ENCODE measurements at regions not wholly inside any gene's neighbourhood (a gene's known extent, or its start where the extent isn't known, plus 50 kb on each side); places are given as distances from the start of the nearest gene placed in this dataset.

DNA sequence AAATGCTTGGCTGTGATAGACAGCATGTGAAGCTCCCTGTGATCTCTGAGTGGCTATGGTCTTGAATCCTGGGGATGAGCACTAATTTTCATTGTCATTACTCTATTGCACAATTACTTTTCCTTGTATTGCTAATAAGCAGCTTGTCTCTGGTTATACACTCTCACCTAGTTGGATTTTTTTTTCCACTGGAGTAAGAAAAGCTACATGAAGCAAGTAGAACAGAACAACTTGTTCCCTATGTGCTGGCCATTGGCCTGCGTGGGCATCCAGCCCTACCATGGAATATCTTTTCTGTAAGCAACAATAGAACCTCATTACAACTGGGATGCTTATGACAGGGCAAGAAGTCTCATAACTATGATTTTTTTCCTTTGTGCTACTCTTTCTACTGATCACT, 807.4 kb downstream of the TNS3 start:
- FAIRE-seq (no peak), DNase-seq (ENCODE audit: insufficient read length, low spot score) (no peak)
- TF ChIP-seq POLR2AphosphoS5 (IDR thresholded peaks at IDR 0.05; ENCODE audit: low read depth, low read length) = no peak
- no peak for TF ChIP-seq PAX5 (IDR thresholded peaks at IDR 0.05; ENCODE audit: insufficient read depth, low read length, severe bottlenecking)
- TF ChIP-seq SPI1 (IDR thresholded peaks at IDR 0.05; ENCODE audit: low read depth, low read length) = no peak
- no peak for TF ChIP-seq POU2F2 (IDR thresholded peaks at IDR 0.05; ENCODE audit: low read depth, low read length)
- TF ChIP-seq POLR2A (IDR thresholded peaks at IDR 0.05; ENCODE audit: low read depth, low read length) = no peak
- TF ChIP-seq TAF1 (IDR thresholded peaks at IDR 0.05; ENCODE audit: low read depth, low read length) = no peak

- TF ChIP-seq POU2F2 (IDR thresholded peaks at IDR 0.05; ENCODE audit: low read depth, low read length) = no peak
- no peak for TF ChIP-seq POLR2AphosphoS5 (IDR thresholded peaks at IDR 0.05; ENCODE audit: low read depth, low read length)
- no peak for TF ChIP-seq PAX5 (IDR thresholded peaks at IDR 0.05; ENCODE audit: insufficient read depth, low read length, severe bottlenecking)
- no peak for TF ChIP-seq TAF1 (IDR thresholded peaks at IDR 0.05; ENCODE audit: low read depth, low read length)
- TF ChIP-seq SPI1 (IDR thresholded peaks at IDR 0.05; ENCODE audit: low read depth, low read length) = no peak
- TF ChIP-seq POLR2A (IDR thresholded peaks at IDR 0.05; ENCODE audit: low read depth, low read length) = no peak
- no peak for DNase-seq (ENCODE audit: insufficient read length, low spot score)
- FAIRE-seq = no peak
Observed at GRCh38 chr7:46772776-46773175, 809.1 kb downstream of the TNS3 start.

DNA sequence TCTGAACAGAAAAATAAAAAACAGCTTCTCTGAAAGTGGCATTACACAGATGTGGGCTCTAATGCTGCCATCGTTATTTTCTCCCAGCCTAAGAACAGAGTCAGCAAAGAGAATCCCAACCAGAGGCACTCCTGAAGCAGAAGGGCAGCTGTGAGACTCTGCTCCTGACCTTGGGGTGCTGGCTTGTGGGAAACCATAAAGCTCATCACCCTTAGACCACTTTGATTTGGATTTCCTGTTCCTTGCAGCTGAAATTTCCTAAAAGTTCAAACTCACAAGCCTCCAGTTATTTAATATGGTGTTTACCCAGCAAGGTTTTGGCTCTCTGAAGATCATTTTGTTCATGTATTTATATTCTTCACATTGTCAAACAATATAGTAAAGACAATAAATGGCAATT, 814.8 kb downstream of the TNS3 start:
- TF ChIP-seq POU2F2 (IDR thresholded peaks at IDR 0.05; ENCODE audit: low read depth, low read length) (no peak), TAF1 (IDR thresholded peaks at IDR 0.05; ENCODE audit: low read depth, low read length) (no peak), POLR2A (IDR thresholded peaks at IDR 0.05; ENCODE audit: low read depth, low read length) (no peak), SPI1 (IDR thresholded peaks at IDR 0.05; ENCODE audit: low read depth, low read length) (no peak), POLR2AphosphoS5 (IDR thresholded peaks at IDR 0.05; ENCODE audit: low read depth, low read length) (no peak), PAX5 (IDR thresholded peaks at IDR 0.05; ENCODE audit: insufficient read depth, low read length, severe bottlenecking) (no peak)
- FAIRE-seq (no peak), DNase-seq (ENCODE audit: insufficient read length, low spot score) (no peak)

DNA sequence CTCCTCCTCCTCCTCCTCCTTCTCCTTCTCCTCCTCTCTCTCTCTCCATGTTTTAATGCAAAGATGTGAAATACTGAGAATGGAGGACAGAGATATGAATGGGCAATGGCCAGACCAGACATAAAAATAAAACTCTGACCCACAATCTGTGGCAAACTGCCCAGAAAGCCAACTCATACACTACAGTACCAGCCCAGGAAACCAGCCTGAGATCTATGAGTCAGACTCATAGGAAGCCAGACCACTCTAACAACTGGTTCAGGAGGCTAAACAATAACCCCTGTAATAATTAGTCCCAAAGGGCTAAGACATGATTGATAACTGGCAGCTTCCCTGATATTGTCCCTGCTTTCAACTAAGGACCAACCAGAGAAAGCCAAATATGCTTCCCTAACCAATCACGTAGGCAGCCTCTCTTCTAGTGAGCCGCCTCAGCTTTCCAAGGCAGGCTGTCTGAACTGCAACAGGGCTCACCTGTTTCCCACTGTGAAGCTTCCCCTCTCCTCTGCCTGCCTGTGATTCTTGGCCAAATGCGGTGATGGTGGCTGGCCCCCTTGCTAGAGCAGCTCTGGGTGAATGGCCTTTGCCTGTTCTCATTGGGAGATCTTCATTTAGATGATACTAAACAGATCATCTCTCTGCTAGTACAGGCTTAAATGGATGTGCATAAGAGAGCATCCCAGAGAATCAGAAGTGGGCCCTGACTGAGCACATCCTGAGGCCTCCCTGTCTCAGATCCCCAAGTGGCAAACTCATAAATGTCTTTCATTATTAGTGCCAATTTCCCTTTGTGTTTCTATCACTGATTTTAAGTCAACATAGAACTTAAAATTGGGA, 817.6 kb downstream of the TNS3 start:
- DNase-seq (ENCODE audit: insufficient read length, low spot score) = no peak
- no peak for TF ChIP-seq POLR2A (IDR thresholded peaks at IDR 0.05; ENCODE audit: low read depth, low read length)
- FAIRE-seq = no peak

DNA sequence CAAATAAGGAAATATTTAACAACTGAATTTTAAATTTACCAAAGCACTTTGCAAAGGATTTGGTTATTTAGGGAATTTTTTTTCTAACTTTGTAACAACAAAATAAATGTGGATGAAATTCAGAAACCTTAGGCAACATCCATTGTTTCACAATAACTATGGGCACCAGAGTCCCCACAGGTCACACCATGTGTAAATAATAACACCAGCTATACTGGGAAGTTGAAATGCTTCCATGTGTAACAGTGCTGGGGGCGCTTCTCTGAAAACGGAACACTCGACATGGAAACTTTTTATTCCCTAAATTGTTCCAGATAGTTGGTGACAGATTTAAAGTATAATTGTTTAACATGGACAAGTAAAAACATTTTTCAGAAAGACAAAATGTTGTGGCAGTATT, 818.6 kb downstream of the TNS3 start:
- FAIRE-seq (no peak), DNase-seq (ENCODE audit: insufficient read length, low spot score) (no peak)

DNA sequence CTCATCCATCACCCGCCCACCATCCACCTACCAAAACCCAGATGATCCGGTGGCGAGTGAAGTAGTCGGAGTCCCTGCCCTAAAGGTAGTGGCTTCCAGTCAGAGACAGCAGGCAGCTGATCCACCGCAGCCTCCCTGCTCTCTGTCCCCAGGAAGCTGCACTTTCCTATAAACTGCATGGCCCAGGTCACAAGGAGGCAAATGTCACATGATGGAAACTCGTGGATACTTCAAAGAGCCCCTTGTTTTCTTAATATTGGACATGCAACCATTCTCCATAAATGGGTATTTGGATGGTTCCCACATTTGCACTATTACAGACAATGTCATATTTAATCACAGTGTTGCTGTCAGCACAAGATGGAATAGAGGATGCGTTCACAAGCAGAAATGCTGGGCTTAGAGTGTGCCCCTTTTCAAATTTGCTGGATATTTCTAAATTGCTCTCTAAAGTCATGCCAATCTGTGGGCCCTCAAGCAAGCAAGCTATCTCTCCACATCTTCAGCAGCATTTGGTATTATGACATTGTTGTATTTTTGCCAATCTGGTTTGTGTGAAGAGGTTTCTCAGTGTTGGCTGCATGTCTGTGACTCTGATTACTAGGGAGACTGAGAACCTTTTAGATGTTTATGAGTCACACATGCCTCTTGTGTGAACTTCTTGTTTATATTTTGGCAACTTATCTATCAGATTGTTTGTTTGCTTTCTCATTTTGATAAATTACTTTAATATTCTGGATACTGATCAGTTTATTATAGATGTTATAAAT, 822.0 kb downstream of the TNS3 start:
- DNase-seq (ENCODE audit: insufficient read length, low spot score) (no peak), FAIRE-seq (no peak)

More for the DNA sequence above, 818.6 kb downstream of the TNS3 start:
- TF ChIP-seq POLR2AphosphoS5 (IDR thresholded peaks at IDR 0.05; ENCODE audit: low read depth, low read length) = no peak
- no peak for TF ChIP-seq POLR2A (IDR thresholded peaks at IDR 0.05; ENCODE audit: low read depth, low read length)
- TF ChIP-seq TAF1 (IDR thresholded peaks at IDR 0.05; ENCODE audit: low read depth, low read length) = no peak
- no peak for TF ChIP-seq POU2F2 (IDR thresholded peaks at IDR 0.05; ENCODE audit: low read depth, low read length)
- TF ChIP-seq SPI1 (IDR thresholded peaks at IDR 0.05; ENCODE audit: low read depth, low read length) = no peak
- no peak for TF ChIP-seq PAX5 (IDR thresholded peaks at IDR 0.05; ENCODE audit: insufficient read depth, low read length, severe bottlenecking)

DNA sequence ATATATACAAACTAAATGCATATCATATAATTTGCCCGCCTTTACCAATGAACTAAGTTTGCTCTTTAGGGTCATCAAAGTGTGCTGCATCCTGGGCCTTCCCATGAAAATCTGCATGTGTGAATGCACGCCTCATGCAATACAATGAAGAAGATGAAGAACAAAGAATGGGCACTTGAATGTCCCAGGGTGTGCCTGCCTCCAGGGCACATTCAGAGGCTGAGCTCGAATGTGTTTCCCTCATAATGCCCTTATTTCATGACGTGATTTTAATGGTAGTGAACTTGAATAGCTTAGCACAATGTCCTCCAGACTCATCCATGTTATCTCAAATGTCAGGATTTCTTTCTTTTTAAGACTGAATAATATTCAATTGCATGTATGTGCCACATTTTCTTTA, 824.9 kb downstream of the TNS3 start:
- TF ChIP-seq POU2F2 (IDR thresholded peaks at IDR 0.05; ENCODE audit: low read depth, low read length) = no peak
- TF ChIP-seq PAX5 (IDR thresholded peaks at IDR 0.05; ENCODE audit: insufficient read depth, low read length, severe bottlenecking) = no peak
- TF ChIP-seq POLR2AphosphoS5 (IDR thresholded peaks at IDR 0.05; ENCODE audit: low read depth, low read length) = no peak
- TF ChIP-seq POLR2A (IDR thresholded peaks at IDR 0.05; ENCODE audit: low read depth, low read length) = no peak
- no peak for TF ChIP-seq SPI1 (IDR thresholded peaks at IDR 0.05; ENCODE audit: low read depth, low read length)
- no peak for TF ChIP-seq TAF1 (IDR thresholded peaks at IDR 0.05; ENCODE audit: low read depth, low read length)
- FAIRE-seq (no peak), DNase-seq (ENCODE audit: insufficient read length, low spot score) (no peak)

More for the DNA sequence above, 822.0 kb downstream of the TNS3 start:
- TF ChIP-seq POLR2AphosphoS5 (IDR thresholded peaks at IDR 0.05; ENCODE audit: low read depth, low read length) = no peak
- no peak for TF ChIP-seq POLR2A (IDR thresholded peaks at IDR 0.05; ENCODE audit: low read depth, low read length)
- TF ChIP-seq PAX5 (IDR thresholded peaks at IDR 0.05; ENCODE audit: insufficient read depth, low read length, severe bottlenecking) = no peak
- TF ChIP-seq POU2F2 (IDR thresholded peaks at IDR 0.05; ENCODE audit: low read depth, low read length) = no peak
- no peak for TF ChIP-seq TAF1 (IDR thresholded peaks at IDR 0.05; ENCODE audit: low read depth, low read length)
- no peak for TF ChIP-seq SPI1 (IDR thresholded peaks at IDR 0.05; ENCODE audit: low read depth, low read length)

DNA sequence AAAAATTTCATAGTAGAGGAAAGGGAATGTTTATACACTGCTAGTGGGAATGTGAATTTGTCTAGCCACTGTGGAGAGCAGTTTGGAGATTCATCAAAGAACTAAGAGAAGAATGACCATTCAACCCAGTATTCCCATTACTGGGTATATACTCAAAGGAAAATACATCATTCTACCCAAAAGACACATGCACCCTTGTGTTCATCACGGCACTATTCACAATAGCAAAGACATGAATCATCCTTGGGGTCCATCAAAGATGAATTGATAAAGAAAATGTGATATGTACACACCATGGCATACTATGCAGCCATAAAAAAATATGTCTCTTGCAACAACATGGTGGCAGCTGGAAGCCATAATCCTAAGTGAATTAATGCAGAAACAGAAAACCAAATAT, 825.7 kb downstream of the TNS3 start:
- FAIRE-seq = no peak
- no peak for TF ChIP-seq POU2F2 (IDR thresholded peaks at IDR 0.05; ENCODE audit: low read depth, low read length)
- TF ChIP-seq SPI1 (IDR thresholded peaks at IDR 0.05; ENCODE audit: low read depth, low read length) = no peak
- TF ChIP-seq TAF1 (IDR thresholded peaks at IDR 0.05; ENCODE audit: low read depth, low read length) = no peak
- no peak for DNase-seq (ENCODE audit: insufficient read length, low spot score)

DNA sequence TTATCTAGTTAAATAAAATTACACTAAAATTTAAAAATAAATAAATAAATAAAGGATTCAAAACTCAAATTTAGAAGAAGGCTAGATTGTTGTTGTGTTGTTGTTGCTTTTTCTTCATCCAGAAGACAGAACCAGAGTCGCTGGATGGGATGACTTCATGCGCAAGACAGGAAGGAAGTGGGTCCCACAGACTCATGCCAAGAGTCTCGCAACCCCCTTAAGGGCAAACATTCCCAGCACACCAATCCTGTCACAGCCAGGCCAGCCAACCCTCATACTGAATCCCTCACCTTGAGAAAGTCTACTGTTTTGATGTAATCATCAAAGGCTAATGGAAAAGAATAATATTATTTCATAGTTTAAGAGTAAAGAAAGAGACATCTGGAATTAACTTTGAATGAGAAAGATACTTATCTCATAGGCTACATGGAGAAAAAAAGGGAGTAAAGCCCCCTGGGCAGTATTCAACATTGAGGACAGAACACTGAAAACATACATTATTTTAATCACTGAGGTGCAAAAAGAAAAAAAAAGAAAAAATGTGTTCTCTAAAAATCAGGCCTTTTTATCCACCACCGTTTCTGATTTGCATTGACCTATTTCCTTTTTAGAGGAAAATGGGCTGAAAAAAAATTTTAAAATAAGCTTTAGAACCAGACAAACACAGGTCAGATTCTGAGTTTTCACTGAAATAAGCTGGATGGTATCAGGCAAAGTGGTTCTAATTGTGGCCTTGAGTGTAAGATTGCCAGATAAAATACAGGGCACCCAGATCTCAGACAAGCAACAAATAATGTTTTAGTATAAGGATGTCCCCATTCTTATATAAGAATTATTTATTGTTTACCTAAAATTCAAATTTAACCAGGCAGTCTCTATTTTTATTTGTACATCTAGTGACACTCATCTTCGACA, 826.5 kb downstream of the TNS3 start:
- FAIRE-seq = no peak
- TF ChIP-seq PAX5 (IDR thresholded peaks at IDR 0.05; ENCODE audit: insufficient read depth, low read length, severe bottlenecking) = no peak
- no peak for TF ChIP-seq POU2F2 (IDR thresholded peaks at IDR 0.05; ENCODE audit: low read depth, low read length)
- TF ChIP-seq SPI1 (IDR thresholded peaks at IDR 0.05; ENCODE audit: low read depth, low read length) = no peak
- TF ChIP-seq POLR2AphosphoS5 (IDR thresholded peaks at IDR 0.05; ENCODE audit: low read depth, low read length) = no peak
- TF ChIP-seq POLR2A (IDR thresholded peaks at IDR 0.05; ENCODE audit: low read depth, low read length) = no peak
- TF ChIP-seq TAF1 (IDR thresholded peaks at IDR 0.05; ENCODE audit: low read depth, low read length) = no peak
- no peak for DNase-seq (ENCODE audit: insufficient read length, low spot score)
